Fibroblast of mammary gland (primary cell): ENCODE measurements at regions not wholly inside any gene's neighbourhood (a gene's known extent, or its start where the extent isn't known, plus 50 kb on each side); places are given as distances from the start of the nearest gene placed in this dataset.

ENCODE experiments used
- DNase-seq: peaks from one replicate; pipeline ENCODE4 v3.0.0-alpha.2; 2010; ENCODE audit warnings: low read depth
- H3K4me3 ChIP-seq: 2 replicates; pipeline ENCODE4 v1.5.1; 2011; ENCODE audit warnings: low read depth, mild to moderate bottlenecking, low read length, moderate library complexity; ENCODE audit not compliant: control insufficient read depth
- CTCF ChIP-seq: conservative IDR thresholded peaks from 2 replicates; pipeline ENCODE4 v1.5.1; 2011; ENCODE audit warnings: low read depth, low read length, inconsistent platforms; ENCODE audit not compliant: control insufficient read depth, insufficient read depth

- TF ChIP-seq CTCF: no peak
- no peak overlapping the region for H3K4me3 ChIP-seq
- no peak for DNase-seq
These were observed 101.1 kb upstream of the FRY start for GRCh38 chr13:31930490-31930889.

- H3K4me3 ChIP-seq: no peak overlapping the region
- no peak for TF ChIP-seq CTCF
- no peak for DNase-seq
These were observed 100.6 kb upstream of the FRY start for GRCh38 chr13:31930901-31931522.

GRCh38 chr13:31937436-31937835 is 94.1 kb upstream of the FRY start:
- H3K4me3 ChIP-seq: no peak overlapping the region
- TF ChIP-seq CTCF: no peak
- no peak for DNase-seq

- no peak for DNase-seq
- TF ChIP-seq CTCF: no peak
These were observed 91.5 kb upstream of the FRY start for GRCh38 chr13:31940076-31940475.

GRCh38 chr13:31943591-31943990 is 88.0 kb upstream of the FRY start:
- DNase-seq: peak; percentile 57
- H3K4me3 ChIP-seq: no peak overlapping the region
- no peak for TF ChIP-seq CTCF

More at GRCh38 chr13:31940076-31940475, 91.5 kb upstream of the FRY start:
- no peak overlapping the region for H3K4me3 ChIP-seq

- TF ChIP-seq CTCF: no peak
- no peak for DNase-seq
- H3K4me3 ChIP-seq: no peak overlapping the region
These were observed 87.1 kb upstream of the FRY start for GRCh38 chr13:31944262-31945160.
